ENCODE measurements at regions not wholly inside any gene's neighbourhood (a gene's known extent, or its start where the extent isn't known, plus 50 kb on each side); places are given as distances from the start of the nearest gene placed in this dataset.

DNA sequence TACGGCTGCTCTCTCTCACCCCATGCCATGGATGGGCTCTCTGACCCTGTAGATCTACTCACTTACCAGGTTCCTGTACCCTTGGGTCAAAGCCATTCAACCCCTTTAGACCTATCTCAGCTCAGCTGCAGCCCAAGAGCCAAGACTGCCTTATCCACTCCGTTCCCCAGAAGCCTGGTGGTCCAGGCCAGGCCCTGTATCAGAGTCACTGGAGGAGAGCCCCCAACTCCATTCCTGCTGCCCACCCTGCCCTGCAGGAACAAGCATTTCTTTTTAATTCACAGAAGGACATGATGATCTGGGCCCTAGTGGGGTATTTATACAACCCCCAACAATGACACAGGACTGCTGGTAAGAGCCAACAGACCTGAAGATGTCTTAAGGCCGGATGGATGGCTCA is 76.8 kb downstream of the AIPL1 start (continued):
- TF ChIP-seq RNF2 (IDR thresholded peaks at IDR 0.05; ENCODE audit: borderline replicate concordance, low read depth, low read length, missing control alignments, poor library complexity, severe bottlenecking): no peak
- TF ChIP-seq NRF1 (IDR thresholded peaks at IDR 0.05; ENCODE audit: low read depth, low read length): no peak
- TF ChIP-seq, protein P1, sequence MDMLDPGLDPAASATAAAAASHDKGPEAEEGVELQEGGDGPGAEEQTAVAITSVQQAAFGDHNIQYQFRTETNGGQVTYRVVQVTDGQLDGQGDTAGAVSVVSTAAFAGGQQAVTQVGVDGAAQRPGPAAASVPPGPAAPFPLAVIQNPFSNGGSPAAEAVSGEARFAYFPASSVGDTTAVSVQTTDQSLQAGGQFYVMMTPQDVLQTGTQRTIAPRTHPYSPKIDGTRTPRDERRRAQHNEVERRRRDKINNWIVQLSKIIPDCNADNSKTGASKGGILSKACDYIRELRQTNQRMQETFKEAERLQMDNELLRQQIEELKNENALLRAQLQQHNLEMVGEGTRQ (IDR thresholded peaks at IDR 0.05; ENCODE audit: low read length): no peak
- TF ChIP-seq SAP30 (IDR thresholded peaks at IDR 0.05; ENCODE audit: insufficient read depth, insufficient replicate concordance, low read length): no peak
- TF ChIP-seq EZH2 (IDR thresholded peaks at IDR 0.05; ENCODE audit: low read depth, low read length, severe bottlenecking): no peak
- TF ChIP-seq, protein P2, sequence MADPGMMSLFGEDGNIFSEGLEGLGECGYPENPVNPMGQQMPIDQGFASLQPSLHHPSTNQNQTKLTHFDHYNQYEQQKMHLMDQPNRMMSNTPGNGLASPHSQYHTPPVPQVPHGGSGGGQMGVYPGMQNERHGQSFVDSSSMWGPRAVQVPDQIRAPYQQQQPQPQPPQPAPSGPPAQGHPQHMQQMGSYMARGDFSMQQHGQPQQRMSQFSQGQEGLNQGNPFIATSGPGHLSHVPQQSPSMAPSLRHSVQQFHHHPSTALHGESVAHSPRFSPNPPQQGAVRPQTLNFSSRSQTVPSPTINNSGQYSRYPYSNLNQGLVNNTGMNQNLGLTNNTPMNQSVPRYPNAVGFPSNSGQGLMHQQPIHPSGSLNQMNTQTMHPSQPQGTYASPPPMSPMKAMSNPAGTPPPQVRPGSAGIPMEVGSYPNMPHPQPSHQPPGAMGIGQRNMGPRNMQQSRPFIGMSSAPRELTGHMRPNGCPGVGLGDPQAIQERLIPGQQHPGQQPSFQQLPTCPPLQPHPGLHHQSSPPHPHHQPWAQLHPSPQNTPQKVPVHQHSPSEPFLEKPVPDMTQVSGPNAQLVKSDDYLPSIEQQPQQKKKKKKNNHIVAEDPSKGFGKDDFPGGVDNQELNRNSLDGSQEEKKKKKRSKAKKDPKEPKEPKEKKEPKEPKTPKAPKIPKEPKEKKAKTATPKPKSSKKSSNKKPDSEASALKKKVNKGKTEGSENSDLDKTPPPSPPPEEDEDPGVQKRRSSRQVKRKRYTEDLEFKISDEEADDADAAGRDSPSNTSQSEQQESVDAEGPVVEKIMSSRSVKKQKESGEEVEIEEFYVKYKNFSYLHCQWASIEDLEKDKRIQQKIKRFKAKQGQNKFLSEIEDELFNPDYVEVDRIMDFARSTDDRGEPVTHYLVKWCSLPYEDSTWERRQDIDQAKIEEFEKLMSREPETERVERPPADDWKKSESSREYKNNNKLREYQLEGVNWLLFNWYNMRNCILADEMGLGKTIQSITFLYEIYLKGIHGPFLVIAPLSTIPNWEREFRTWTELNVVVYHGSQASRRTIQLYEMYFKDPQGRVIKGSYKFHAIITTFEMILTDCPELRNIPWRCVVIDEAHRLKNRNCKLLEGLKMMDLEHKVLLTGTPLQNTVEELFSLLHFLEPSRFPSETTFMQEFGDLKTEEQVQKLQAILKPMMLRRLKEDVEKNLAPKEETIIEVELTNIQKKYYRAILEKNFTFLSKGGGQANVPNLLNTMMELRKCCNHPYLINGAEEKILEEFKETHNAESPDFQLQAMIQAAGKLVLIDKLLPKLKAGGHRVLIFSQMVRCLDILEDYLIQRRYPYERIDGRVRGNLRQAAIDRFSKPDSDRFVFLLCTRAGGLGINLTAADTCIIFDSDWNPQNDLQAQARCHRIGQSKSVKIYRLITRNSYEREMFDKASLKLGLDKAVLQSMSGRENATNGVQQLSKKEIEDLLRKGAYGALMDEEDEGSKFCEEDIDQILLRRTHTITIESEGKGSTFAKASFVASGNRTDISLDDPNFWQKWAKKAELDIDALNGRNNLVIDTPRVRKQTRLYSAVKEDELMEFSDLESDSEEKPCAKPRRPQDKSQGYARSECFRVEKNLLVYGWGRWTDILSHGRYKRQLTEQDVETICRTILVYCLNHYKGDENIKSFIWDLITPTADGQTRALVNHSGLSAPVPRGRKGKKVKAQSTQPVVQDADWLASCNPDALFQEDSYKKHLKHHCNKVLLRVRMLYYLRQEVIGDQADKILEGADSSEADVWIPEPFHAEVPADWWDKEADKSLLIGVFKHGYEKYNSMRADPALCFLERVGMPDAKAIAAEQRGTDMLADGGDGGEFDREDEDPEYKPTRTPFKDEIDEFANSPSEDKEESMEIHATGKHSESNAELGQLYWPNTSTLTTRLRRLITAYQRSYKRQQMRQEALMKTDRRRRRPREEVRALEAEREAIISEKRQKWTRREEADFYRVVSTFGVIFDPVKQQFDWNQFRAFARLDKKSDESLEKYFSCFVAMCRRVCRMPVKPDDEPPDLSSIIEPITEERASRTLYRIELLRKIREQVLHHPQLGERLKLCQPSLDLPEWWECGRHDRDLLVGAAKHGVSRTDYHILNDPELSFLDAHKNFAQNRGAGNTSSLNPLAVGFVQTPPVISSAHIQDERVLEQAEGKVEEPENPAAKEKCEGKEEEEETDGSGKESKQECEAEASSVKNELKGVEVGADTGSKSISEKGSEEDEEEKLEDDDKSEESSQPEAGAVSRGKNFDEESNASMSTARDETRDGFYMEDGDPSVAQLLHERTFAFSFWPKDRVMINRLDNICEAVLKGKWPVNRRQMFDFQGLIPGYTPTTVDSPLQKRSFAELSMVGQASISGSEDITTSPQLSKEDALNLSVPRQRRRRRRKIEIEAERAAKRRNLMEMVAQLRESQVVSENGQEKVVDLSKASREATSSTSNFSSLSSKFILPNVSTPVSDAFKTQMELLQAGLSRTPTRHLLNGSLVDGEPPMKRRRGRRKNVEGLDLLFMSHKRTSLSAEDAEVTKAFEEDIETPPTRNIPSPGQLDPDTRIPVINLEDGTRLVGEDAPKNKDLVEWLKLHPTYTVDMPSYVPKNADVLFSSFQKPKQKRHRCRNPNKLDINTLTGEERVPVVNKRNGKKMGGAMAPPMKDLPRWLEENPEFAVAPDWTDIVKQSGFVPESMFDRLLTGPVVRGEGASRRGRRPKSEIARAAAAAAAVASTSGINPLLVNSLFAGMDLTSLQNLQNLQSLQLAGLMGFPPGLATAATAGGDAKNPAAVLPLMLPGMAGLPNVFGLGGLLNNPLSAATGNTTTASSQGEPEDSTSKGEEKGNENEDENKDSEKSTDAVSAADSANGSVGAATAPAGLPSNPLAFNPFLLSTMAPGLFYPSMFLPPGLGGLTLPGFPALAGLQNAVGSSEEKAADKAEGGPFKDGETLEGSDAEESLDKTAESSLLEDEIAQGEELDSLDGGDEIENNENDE (IDR thresholded peaks at IDR 0.05; ENCODE audit: insufficient replicate concordance, low read length): no peak

All from H1 (cell line).